ENCODE measurements at regions not wholly inside any gene's neighbourhood (a gene's known extent, or its start where the extent isn't known, plus 50 kb on each side); places are given as distances from the start of the nearest gene placed in this dataset.

GRCh38 chr13:66077132-66077689 is 1152.9 kb downstream of the PCDH9 start:
- TF ChIP-seq CTCF (IDR thresholded peaks at IDR 0.05), result no peak
- TF ChIP-seq ZFX (IDR thresholded peaks at IDR 0.05; ENCODE audit: borderline replicate concordance), result no peak

Measured in 22Rv1 (cell line).